Hepatic stellate cell (primary cell): ENCODE measurements at regions not wholly inside any gene's neighbourhood (a gene's known extent, or its start where the extent isn't known, plus 50 kb on each side); places are given as distances from the start of the nearest gene placed in this dataset.

Experiments
- DNase-seq: peaks from one replicate; pipeline ENCODE4 v3.0.0; 2011; ENCODE audit warnings: low spot score

- DNase-seq = no peak
Measured at GRCh38 chr2:150047620-150048222, 439.7 kb downstream of the RND3 start.

- no peak for DNase-seq
Measured at GRCh38 chr2:150046810-150047209, 440.7 kb downstream of the RND3 start.

GRCh38 chr2:150046211-150046610 lies 441.3 kb downstream of the RND3 start:
- DNase-seq = peak; percentile 6

GRCh38 chr2:150045601-150046000 lies 441.9 kb downstream of the RND3 start:
- DNase-seq = no peak

- no peak for DNase-seq
Measured at GRCh38 chr2:150043172-150043500, 444.3 kb downstream of the RND3 start.

GRCh38 chr2:150042500-150043171 lies 444.8 kb downstream of the RND3 start:
- DNase-seq = no peak

- peak; percentile 5 for DNase-seq
Measured at GRCh38 chr2:150041722-150042425, 445.6 kb downstream of the RND3 start.

- DNase-seq = no peak
Measured at GRCh38 chr2:150036622-150037021, 449.0 kb upstream of the MMADHC start.

GRCh38 chr2:150034665-150035064 lies 447.1 kb upstream of the MMADHC start:
- DNase-seq = no peak

GRCh38 chr2:150030436-150031190 lies 443.0 kb upstream of the MMADHC start:
- no peak for DNase-seq

- no peak for DNase-seq
Measured at GRCh38 chr2:150028322-150028721, 440.7 kb upstream of the MMADHC start.

- DNase-seq = no peak
Measured at GRCh38 chr2:150027164-150027563, 439.6 kb upstream of the MMADHC start.

GRCh38 chr2:150023663-150024062 lies 436.1 kb upstream of the MMADHC start:
- no peak for DNase-seq

GRCh38 chr2:150023044-150023443 lies 435.5 kb upstream of the MMADHC start:
- no peak for DNase-seq

GRCh38 chr2:150020937-150021673 lies 433.5 kb upstream of the MMADHC start:
- no peak for DNase-seq

GRCh38 chr2:150020221-150020620 lies 432.6 kb upstream of the MMADHC start:
- DNase-seq = no peak

- DNase-seq = no peak
Measured at GRCh38 chr2:150019063-150019462, 431.5 kb upstream of the MMADHC start.

- no peak for DNase-seq
Measured at GRCh38 chr2:150012986-150013385, 425.4 kb upstream of the MMADHC start.

GRCh38 chr2:150011161-150011730 lies 423.7 kb upstream of the MMADHC start:
- no peak for DNase-seq

GRCh38 chr2:150008901-150009300 lies 421.3 kb upstream of the MMADHC start:
- DNase-seq = no peak

- no peak for DNase-seq
Measured at GRCh38 chr2:150007815-150008430, 420.3 kb upstream of the MMADHC start.
